ENCODE measurements at regions not wholly inside any gene's neighbourhood (a gene's known extent, or its start where the extent isn't known, plus 50 kb on each side); places are given as distances from the start of the nearest gene placed in this dataset.

DNA sequence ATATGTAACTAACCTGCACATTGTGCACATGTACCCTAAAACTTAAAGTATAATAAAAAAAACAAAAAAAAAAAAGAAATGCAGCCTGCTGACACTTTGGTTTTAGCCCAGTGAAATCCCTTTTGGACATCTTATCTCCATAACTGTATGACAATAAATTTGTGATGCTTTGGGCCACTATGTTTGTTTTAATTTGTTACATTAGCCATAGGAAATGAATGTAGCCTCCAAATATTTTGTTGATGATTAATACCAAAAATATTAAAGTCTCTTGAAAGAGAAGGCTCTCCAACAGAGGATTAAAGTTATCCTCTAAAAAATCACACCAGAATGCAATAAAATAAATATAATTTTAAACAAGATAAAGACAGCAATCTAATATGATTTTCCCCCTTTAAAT, 852.7 kb upstream of the SLIT2 start:
- Histone ChIP-seq H3K9me3 (ENCODE audit: control insufficient read depth, low read length) (no peaks in the 10 kb centered on the region), H3K4me1 (ENCODE audit: control insufficient read depth, insufficient read depth, low read length, poor library complexity, severe bottlenecking) (no peaks in the 10 kb centered on the region), H3K4me3 (ENCODE audit: extremely low read depth, insufficient read depth, low read length, poor library complexity, severe bottlenecking) (no peak overlapping the region), H3K27ac (ENCODE audit: low read depth, low read length, severe bottlenecking) (no peak overlapping the region), H3K36me3 (ENCODE audit: control insufficient read depth, insufficient read depth, low read length) (no peaks in the 10 kb centered on the region)

DNA sequence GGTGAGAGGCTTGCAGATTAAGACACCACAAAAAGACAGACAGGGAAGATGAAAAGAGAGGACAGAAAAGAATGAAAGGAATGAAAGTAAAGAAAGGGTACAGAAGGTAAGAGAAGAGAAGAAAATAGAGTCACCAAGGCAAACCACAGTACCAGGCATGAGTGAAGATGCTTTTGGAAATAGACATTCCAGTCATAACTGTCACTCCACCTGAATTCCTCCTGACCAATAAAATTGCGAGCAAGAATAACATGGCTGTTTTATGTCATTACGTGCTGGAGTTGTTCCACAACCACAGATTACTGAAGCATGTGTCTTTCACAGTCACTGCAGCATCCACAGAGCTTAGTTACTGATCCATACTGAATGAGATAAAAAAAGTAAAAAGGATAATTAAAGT, 864.9 kb upstream of the SLIT2 start:
- Histone ChIP-seq H3K4me3 (ENCODE audit: extremely low read depth, insufficient read depth, low read length, poor library complexity, severe bottlenecking) (no peak overlapping the region), H3K9me3 (ENCODE audit: control insufficient read depth, low read length) (no peaks in the 10 kb centered on the region), H3K36me3 (ENCODE audit: control insufficient read depth, insufficient read depth, low read length) (no peaks in the 10 kb centered on the region), H3K27ac (ENCODE audit: low read depth, low read length, severe bottlenecking) (no peak overlapping the region), H3K4me1 (ENCODE audit: control insufficient read depth, insufficient read depth, low read length, poor library complexity, severe bottlenecking) (no peaks in the 10 kb centered on the region)
- no CpG with 5 or more reads among the region's 2 CpGs for WGBS, 2 experiments (ENCODE audit: insufficient coverage in 2 of 2)

DNA sequence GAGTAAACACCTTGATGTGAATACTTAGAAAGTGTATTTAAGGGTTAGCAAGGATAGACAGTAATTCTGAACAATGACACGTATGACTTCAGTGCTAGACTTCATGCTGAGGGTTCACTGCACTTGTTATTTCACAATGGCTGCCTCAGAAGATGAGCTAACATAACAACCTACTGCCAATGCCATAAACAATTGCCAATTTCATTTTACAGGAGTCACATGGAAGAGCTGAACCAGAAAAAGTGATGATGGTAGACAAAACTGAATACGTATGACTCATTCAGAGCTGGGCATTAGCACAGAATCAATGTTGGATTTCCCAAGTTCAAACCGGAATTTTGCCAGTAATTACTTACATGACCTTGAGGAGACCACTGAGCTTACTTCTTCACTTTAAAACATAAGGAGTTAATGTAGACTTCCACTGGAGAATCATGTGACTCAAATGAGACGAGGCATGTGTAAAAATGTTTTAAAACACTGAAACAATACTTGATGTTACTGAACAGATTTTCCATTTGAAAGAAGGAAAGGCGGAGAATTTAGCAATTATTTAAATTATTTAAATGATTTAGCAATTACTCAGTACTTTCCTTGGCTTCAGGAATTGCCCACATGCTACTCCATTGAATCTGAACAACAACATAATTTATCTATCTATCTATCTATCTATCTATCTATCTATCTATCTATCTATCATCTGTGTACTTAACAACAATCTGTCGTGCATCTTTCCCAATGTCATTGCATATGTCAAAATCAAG, 868.5 kb upstream of the SLIT2 start:
- Histone ChIP-seq H3K27ac (ENCODE audit: low read depth, low read length, severe bottlenecking) (no peak overlapping the region), H3K4me3 (ENCODE audit: extremely low read depth, insufficient read depth, low read length, poor library complexity, severe bottlenecking) (no peak overlapping the region), H3K9me3 (ENCODE audit: control insufficient read depth, low read length) (no peaks in the 10 kb centered on the region), H3K4me1 (ENCODE audit: control insufficient read depth, insufficient read depth, low read length, poor library complexity, severe bottlenecking) (no peaks in the 10 kb centered on the region), H3K36me3 (ENCODE audit: control insufficient read depth, insufficient read depth, low read length) (no peaks in the 10 kb centered on the region)
- WGBS, 2 experiments (ENCODE audit: insufficient coverage in 2 of 2), result 92 to 95% methylated on average over 4 of the region's 6 CpGs

DNA sequence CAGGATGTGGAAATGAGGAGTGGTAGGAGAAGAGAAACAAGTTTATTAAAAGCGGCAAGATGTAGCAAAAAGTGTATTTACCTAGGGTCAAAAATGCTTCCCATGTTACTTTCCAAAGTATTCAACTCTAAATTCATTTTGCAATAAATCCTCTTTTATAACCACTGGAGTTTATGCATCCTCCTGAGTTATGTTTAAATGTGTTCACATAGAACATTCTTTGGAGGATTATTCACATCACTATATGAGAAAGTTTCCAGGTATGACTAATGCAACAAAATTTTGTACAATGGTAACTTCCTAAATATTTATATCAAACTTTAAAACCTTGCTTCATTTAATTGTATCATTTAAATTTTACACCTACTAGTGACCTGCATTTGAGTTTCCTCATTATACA, 870.6 kb upstream of the SLIT2 start:
- WGBS, 2 experiments (ENCODE audit: insufficient coverage in 2 of 2), result no CpG with 5 or more reads among the region's 1 CpG
- Histone ChIP-seq H3K4me3 (ENCODE audit: extremely low read depth, insufficient read depth, low read length, poor library complexity, severe bottlenecking) (no peak overlapping the region), H3K27ac (ENCODE audit: low read depth, low read length, severe bottlenecking) (no peak overlapping the region), H3K36me3 (ENCODE audit: control insufficient read depth, insufficient read depth, low read length) (no peaks in the 10 kb centered on the region), H3K4me1 (ENCODE audit: control insufficient read depth, insufficient read depth, low read length, poor library complexity, severe bottlenecking) (no peaks in the 10 kb centered on the region), H3K9me3 (ENCODE audit: control insufficient read depth, low read length) (no peaks in the 10 kb centered on the region)

DNA sequence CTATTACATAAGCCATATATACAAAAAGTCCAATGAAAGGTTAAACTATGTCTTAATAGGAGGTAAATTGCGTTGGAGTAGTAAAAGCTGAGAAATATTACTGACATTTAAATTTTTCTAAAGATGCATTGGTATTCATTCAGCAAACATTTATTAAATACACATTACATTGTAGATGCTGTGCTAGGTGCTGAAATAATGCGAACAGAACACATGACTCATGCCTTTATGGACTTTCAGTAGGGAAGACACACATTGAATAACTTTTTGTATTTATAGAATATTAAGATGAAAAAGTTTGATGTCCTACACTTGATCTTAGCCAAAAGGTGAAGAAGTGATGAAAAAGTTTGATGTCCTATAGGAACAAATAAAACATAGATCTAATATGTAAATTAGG, 871.1 kb upstream of the SLIT2 start:
- no CpG with 5 or more reads among the region's 2 CpGs for WGBS, 2 experiments (ENCODE audit: insufficient coverage in 2 of 2)
- Histone ChIP-seq H3K4me1 (ENCODE audit: control insufficient read depth, insufficient read depth, low read length, poor library complexity, severe bottlenecking) (no peaks in the 10 kb centered on the region), H3K36me3 (ENCODE audit: control insufficient read depth, insufficient read depth, low read length) (no peaks in the 10 kb centered on the region), H3K27ac (ENCODE audit: low read depth, low read length, severe bottlenecking) (no peak overlapping the region), H3K4me3 (ENCODE audit: extremely low read depth, insufficient read depth, low read length, poor library complexity, severe bottlenecking) (no peak overlapping the region), H3K9me3 (ENCODE audit: control insufficient read depth, low read length) (no peaks in the 10 kb centered on the region)

DNA sequence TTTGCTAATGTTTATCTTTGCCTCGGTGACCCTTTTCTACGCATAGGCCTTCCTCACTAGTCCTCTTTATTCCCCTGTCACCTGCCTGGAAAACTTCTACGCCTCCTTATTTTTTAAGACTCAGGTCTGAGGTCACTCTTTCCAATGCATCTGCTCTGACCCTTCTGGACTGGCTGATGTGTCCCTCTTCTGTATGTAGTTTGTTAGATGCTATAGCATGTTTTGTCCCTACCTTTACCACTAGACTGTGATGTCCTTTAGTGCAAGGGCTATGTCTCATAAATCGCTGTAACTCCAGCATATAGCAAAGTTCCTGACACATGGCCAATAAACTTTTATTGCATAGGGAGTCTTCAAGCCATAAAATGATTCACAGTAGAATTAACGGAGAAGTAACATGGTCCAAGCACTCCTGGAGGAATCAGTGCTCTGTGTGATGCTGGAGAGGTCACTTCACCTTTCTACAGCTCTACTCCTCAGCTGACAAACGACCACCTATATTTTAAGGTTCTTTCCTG, 872.5 kb upstream of the SLIT2 start:
- 92 to 94% methylated on average over 2 to 3 of the region's 6 CpGs for WGBS, 2 experiments (ENCODE audit: insufficient coverage in 2 of 2)
- H3K27ac ChIP-seq (ENCODE audit: low read depth, low read length, severe bottlenecking), result no peak overlapping the region
- no peaks in the 10 kb centered on the region for H3K36me3 ChIP-seq (ENCODE audit: control insufficient read depth, insufficient read depth, low read length)
- no peaks in the 10 kb centered on the region for H3K4me1 ChIP-seq (ENCODE audit: control insufficient read depth, insufficient read depth, low read length, poor library complexity, severe bottlenecking)
- no peaks in the 10 kb centered on the region for H3K9me3 ChIP-seq (ENCODE audit: control insufficient read depth, low read length)
- H3K4me3 ChIP-seq (ENCODE audit: extremely low read depth, insufficient read depth, low read length, poor library complexity, severe bottlenecking), result no peak overlapping the region

DNA sequence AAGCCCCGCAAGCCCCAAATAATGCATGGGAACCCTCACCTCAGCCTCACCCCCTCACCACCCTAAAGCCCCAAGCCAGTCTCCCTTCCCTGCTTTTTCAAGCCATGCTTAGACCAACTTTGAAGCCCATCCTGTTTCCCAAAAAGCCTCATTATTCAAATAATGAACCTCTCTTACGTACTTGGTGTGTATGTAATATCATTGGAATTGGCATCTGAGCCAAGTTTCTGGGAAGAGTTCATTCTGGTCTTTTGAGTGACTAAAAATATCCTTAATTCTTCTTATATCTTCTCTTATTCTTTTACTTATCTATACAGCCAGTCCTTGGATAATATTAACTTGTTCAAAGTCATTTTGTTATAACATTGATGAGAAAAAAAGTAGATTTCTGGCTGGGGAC, 875.8 kb upstream of the SLIT2 start:
- H3K4me3 ChIP-seq (ENCODE audit: extremely low read depth, insufficient read depth, low read length, poor library complexity, severe bottlenecking), result no peak overlapping the region
- 100% methylated on average over 1 of the region's 2 CpGs for WGBS, 2 experiments (ENCODE audit: insufficient coverage in 2 of 2)
- no peak overlapping the region for H3K27ac ChIP-seq (ENCODE audit: low read depth, low read length, severe bottlenecking)
- no peaks in the 10 kb centered on the region for H3K4me1 ChIP-seq (ENCODE audit: control insufficient read depth, insufficient read depth, low read length, poor library complexity, severe bottlenecking)
- H3K36me3 ChIP-seq (ENCODE audit: control insufficient read depth, insufficient read depth, low read length), result no peaks in the 10 kb centered on the region
- H3K9me3 ChIP-seq (ENCODE audit: control insufficient read depth, low read length), result no peaks in the 10 kb centered on the region

DNA sequence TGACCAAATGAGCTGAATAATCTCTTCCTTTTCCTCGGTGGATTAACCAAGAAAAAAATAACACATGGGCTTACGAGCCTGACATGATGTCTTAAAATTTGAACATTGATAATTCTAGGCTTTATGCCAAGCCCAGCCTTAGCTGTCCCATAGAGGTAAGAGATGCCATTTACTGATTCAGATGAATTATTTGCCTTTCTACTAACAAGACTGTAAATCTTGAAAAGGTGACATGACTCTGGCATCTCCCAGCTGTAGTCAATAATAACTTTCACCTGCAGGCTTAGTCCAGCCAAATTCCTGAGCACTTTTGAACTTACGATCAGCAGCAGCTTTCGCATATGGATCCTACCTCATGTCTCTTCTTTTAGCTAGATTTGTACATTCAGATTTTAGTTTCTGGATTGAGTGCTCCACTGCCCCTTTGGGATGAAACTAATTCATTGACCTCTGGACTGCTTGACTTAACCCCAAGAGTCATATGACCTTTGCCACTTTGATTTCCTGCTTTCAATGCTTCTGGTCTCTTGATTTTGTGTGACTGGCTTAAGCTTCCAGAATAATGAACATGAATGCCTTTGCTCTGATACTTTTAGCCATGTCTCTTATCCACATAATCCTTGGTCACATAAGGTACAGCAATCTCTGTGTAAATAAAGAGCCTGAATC, 876.4 kb upstream of the SLIT2 start:
- Histone ChIP-seq H3K9me3 (ENCODE audit: control insufficient read depth, low read length) (no peaks in the 10 kb centered on the region), H3K36me3 (ENCODE audit: control insufficient read depth, insufficient read depth, low read length) (no peaks in the 10 kb centered on the region), H3K4me1 (ENCODE audit: control insufficient read depth, insufficient read depth, low read length, poor library complexity, severe bottlenecking) (no peaks in the 10 kb centered on the region), H3K4me3 (ENCODE audit: extremely low read depth, insufficient read depth, low read length, poor library complexity, severe bottlenecking) (no peak overlapping the region), H3K27ac (ENCODE audit: low read depth, low read length, severe bottlenecking) (no peak overlapping the region)
- WGBS, 2 experiments (ENCODE audit: insufficient coverage in 2 of 2), result 72 to 78% methylated on average over 2 to 3 of the region's 4 CpGs

DNA sequence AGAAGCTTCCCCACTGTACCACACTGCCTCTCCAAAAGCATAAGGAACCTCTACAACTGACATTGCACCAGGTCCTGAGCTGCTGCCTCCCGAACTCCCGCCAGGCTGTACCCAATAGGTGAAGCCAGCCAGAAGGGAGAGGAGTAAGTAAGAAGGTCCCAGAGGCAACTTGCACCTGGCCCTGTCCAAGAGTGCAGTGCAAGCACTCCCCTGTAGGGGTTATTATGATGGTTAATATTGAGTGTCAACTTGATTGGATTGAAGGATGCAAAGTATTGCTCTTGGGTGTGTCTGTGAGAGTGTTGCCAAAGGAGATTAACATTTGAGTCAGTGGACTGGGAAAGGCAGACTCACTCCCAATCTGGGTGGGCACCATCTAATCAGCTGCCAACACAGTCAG, 879.3 kb upstream of the SLIT2 start:
- Histone ChIP-seq H3K27ac (ENCODE audit: low read depth, low read length, severe bottlenecking) (no peak overlapping the region), H3K4me3 (ENCODE audit: extremely low read depth, insufficient read depth, low read length, poor library complexity, severe bottlenecking) (no peak overlapping the region), H3K9me3 (ENCODE audit: control insufficient read depth, low read length) (no peaks in the 10 kb centered on the region), H3K36me3 (ENCODE audit: control insufficient read depth, insufficient read depth, low read length) (no peaks in the 10 kb centered on the region), H3K4me1 (ENCODE audit: control insufficient read depth, insufficient read depth, low read length, poor library complexity, severe bottlenecking) (no peaks in the 10 kb centered on the region)
- 93 to 100% methylated on average over 2 of the region's 2 CpGs for WGBS, 2 experiments (ENCODE audit: insufficient coverage in 2 of 2)

DNA sequence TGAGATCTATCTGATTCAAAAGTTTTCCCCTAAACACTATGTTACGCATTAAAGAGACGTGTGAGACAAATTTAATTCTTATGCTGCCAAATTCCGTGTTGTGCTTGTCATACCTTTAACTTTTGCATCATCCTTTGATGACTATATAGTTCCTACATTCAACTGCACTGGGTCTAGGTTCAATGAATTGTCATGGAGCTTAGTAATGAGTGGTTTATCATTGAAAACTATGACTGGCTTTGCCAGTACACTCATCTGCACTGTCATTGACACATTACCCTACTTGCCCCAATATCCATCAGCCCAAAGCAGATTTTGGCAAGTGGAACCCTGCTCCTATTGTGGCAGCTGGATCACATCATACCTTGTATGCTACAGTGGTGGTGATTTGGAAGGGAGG, 882.9 kb upstream of the SLIT2 start:
- 100% methylated on average over 1 of the region's 3 CpGs; no CpG with 5 or more reads in 1 of the 2 experiments for WGBS, 2 experiments (ENCODE audit: insufficient coverage in 2 of 2)
- Histone ChIP-seq H3K27ac (ENCODE audit: low read depth, low read length, severe bottlenecking) (no peak overlapping the region), H3K4me1 (ENCODE audit: control insufficient read depth, insufficient read depth, low read length, poor library complexity, severe bottlenecking) (no peaks in the 10 kb centered on the region), H3K9me3 (ENCODE audit: control insufficient read depth, low read length) (no peaks in the 10 kb centered on the region), H3K4me3 (ENCODE audit: extremely low read depth, insufficient read depth, low read length, poor library complexity, severe bottlenecking) (no peak overlapping the region), H3K36me3 (ENCODE audit: control insufficient read depth, insufficient read depth, low read length) (no peaks in the 10 kb centered on the region)

DNA sequence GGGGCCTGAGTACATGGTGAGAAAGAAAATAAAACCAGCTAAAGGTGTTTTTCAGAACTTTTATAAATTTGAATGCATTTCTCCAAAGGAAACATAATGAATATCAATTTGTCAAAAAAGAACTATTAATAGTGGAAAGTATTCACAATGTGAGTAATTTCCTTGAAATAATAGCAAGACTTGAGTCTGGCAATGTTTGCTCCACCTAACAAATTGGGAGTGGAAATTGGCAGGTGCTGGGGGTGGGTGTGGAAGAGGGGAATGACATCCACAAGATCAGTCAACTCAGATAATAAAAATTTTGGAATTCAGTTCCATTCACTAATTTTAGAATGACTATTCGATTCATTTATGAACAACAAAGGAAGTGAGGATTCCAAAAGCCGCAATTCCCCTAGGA, 884.8 kb upstream of the SLIT2 start:
- H3K4me3 ChIP-seq (ENCODE audit: extremely low read depth, insufficient read depth, low read length, poor library complexity, severe bottlenecking), result no peak overlapping the region
- H3K27ac ChIP-seq (ENCODE audit: low read depth, low read length, severe bottlenecking), result no peak overlapping the region
- 100% methylated on average over 2 of the region's 2 CpGs; no CpG with 5 or more reads in 1 of the 2 experiments for WGBS, 2 experiments (ENCODE audit: insufficient coverage in 2 of 2)
- H3K9me3 ChIP-seq (ENCODE audit: control insufficient read depth, low read length), result no peaks in the 10 kb centered on the region
- no peaks in the 10 kb centered on the region for H3K36me3 ChIP-seq (ENCODE audit: control insufficient read depth, insufficient read depth, low read length)
- H3K4me1 ChIP-seq (ENCODE audit: control insufficient read depth, insufficient read depth, low read length, poor library complexity, severe bottlenecking), result no peaks in the 10 kb centered on the region
